ENCODE measurements at regions not wholly inside any gene's neighbourhood (a gene's known extent, or its start where the extent isn't known, plus 50 kb on each side); places are given as distances from the start of the nearest gene placed in this dataset.

DNA sequence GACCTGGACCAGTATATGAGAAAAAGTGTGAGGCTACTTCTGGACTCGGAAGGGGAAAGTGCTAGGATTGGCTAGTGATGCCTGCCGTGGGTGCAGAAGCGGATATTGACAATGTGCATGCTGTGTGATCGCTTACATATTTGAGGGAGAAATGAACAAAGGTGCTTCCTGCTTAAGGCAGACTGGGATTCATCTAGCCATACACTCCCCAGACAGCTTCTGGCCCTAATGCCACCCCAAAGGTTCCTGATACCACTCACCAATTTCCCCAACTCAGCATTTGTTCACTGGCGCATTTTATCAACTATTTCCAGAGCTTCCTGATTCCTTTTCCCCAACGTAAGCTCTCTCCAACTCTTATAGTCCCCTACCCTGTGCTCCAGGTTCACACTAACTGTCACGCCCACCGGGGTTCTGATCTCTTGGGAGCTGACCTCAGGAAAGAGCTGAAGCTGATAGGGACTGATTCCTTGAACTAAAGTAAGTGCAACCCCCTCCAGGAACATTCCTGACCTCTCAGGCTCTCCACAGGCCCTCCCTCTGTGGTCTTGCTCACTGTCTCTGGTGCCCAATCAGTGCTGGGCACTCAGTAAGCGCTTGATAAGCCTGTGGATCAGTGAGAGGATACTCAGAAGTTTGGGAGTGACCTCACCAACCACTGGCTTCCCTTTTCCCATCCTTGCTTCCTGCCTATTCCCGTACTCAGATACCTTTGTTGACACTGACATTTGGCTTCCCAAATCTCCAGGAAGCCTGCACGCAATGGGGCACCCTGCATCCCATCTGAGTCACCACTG is 73.3 kb downstream of the MRPL14 start:
- H3K4me3 ChIP-seq (ENCODE audit: low read length): no peak overlapping the region
- DNase-seq (ENCODE audit: low read depth): no peak
- TF ChIP-seq, protein P1, sequence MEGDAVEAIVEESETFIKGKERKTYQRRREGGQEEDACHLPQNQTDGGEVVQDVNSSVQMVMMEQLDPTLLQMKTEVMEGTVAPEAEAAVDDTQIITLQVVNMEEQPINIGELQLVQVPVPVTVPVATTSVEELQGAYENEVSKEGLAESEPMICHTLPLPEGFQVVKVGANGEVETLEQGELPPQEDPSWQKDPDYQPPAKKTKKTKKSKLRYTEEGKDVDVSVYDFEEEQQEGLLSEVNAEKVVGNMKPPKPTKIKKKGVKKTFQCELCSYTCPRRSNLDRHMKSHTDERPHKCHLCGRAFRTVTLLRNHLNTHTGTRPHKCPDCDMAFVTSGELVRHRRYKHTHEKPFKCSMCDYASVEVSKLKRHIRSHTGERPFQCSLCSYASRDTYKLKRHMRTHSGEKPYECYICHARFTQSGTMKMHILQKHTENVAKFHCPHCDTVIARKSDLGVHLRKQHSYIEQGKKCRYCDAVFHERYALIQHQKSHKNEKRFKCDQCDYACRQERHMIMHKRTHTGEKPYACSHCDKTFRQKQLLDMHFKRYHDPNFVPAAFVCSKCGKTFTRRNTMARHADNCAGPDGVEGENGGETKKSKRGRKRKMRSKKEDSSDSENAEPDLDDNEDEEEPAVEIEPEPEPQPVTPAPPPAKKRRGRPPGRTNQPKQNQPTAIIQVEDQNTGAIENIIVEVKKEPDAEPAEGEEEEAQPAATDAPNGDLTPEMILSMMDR (IDR thresholded peaks at IDR 0.05; ENCODE audit: insufficient read depth, low read depth, low read length, missing control alignments): no peak

DNA sequence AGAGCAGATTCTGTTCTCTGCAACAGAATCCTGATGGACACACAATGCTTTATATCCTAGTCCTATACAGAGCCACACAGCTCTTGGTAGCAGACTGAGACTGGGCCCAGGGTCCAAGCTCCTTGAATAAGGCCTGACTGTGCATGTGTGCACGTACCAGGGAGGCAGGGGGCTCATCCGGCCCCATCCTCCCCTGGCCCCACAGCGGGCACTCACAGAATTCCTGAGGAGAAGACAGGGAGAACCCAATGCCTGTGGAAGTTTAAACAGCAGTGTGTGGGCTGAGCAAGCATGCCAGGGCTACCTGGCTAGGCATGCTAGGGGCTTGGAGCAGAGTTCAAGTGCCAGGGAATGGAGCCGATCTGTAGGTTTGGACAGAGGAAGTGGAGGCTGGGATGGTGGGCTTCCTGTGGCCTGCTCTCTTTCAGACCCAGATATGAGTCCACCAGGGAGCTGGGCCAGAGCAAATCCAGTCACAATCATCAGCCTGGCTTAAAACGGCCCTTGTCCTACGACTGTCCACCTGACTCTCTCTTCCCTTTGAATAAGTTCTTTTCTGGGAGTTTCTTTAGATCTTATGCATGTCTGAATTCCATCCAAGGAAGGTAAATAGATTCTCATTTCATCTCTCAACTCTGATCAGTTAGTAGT is 74.0 kb downstream of the MRPL14 start:
- H3K4me3 ChIP-seq (ENCODE audit: low read length): no peak overlapping the region
- no peak for DNase-seq (ENCODE audit: low read depth)
- TF ChIP-seq, protein P1 (IDR thresholded peaks at IDR 0.05; ENCODE audit: insufficient read depth, low read depth, low read length, missing control alignments): no peak

DNA sequence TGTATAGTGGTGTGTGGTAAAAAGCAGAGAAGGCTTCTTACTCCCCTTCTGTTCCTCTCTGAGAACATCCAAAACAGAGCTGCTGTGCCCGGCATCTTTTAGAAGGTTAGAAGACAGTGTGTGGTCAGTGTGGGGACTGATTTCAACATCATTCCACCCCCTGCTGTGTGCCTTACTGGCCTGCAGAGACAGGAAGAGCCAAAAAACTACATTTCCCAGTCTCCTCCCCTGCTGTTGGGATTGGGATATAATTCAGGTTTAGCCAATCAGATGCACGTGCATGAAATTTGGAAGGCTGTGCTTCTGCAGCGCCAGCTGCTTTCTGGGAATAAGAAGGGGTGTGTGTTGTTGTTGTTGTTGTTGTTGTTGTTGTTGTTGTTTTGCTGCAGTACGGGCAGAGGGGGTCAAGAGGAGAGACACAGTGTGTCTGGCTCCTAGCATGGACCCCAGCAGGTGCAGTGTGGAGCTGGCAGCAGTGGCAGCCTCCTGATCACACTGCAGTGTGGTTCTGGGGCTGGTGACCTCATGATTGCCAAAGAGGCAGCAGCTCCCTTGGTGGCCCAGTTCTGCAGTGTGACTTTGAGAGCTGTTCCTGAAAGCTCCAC is 74.7 kb downstream of the MRPL14 start:
- no peak for DNase-seq (ENCODE audit: low read depth)
- H3K4me3 ChIP-seq (ENCODE audit: low read length): no peak overlapping the region
- TF ChIP-seq, protein P1 (IDR thresholded peaks at IDR 0.05; ENCODE audit: insufficient read depth, low read depth, low read length, missing control alignments): no peak

- DNase-seq (ENCODE audit: low read depth): peak; percentile 72
- TF ChIP-seq, protein P1 (IDR thresholded peaks at IDR 0.05; ENCODE audit: insufficient read depth, low read depth, low read length, missing control alignments): no peak
- no peak overlapping the region for H3K4me3 ChIP-seq (ENCODE audit: low read length)
Measured at GRCh38 chr6:44051515-44051914, 75.7 kb downstream of the MRPL14 start.

DNA sequence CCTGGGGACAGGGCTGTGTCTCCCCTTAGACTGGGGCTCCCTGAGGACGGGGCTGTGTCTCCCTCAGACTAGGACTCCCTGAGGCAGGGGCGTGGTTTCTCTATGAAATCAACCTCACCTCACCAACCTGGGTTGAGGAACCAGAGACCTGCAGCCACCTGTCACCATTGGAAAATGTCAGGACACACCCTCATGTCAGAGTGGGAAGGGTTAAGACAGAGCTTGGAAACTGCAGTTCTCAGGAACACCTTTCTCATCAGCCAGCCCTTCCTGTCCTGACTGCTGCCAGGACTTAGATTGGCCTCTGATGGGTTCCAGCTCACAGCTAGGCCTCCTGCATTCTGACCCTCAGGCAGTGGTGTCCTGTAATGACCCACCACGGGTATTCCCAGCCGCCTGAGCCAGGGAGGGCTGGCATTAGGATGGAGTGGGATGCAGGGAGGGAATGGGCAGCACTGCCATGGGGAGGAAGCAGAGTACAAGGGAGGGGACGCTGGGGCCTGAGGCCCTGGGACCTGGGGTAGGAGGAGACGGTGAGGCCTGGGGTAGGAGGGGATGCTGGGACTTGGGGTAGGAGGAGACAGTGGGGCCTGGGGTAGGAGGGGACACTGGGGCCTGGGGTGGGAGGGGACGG is 76.3 kb downstream of the MRPL14 start:
- H3K4me3 ChIP-seq (ENCODE audit: low read length): no peak overlapping the region
- TF ChIP-seq, protein P1 (IDR thresholded peaks at IDR 0.05; ENCODE audit: insufficient read depth, low read depth, low read length, missing control alignments): no peak
- DNase-seq (ENCODE audit: low read depth): peak; percentile 60

GRCh38 chr6:44049989-44050871 is 77.0 kb downstream of the MRPL14 start:
- TF ChIP-seq, protein P1 (IDR thresholded peaks at IDR 0.05; ENCODE audit: insufficient read depth, low read depth, low read length, missing control alignments): no peak
- no peak for DNase-seq (ENCODE audit: low read depth)

More at GRCh38 chr6:44049989-44050871, 77.0 kb downstream of the MRPL14 start:
- H3K4me3 ChIP-seq (ENCODE audit: low read length): no peak overlapping the region

Data from epithelial cell of esophagus (primary cell).